ENCODE measurements at regions not wholly inside any gene's neighbourhood (a gene's known extent, or its start where the extent isn't known, plus 50 kb on each side); places are given as distances from the start of the nearest gene placed in this dataset.

DNA sequence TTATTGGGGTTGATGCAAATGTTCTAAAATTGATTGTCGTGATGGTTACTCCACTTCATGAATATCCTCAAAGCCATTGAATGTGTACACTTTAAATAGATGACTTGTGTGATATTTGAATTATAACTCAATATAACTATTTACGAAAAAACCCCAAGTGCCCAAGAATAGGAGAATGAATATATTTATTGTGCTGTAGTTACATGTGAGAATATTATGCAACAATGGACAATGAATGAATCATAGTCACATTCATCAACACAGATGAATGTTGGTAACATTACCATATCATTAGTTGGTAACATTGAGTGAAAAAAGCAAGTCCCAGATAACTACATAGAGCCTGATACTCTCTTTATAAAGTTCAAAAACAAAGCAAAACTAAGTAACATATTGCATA is 127.8 kb upstream of the UBL3 start:
- Histone ChIP-seq H2BK120ac (replicated peaks; ENCODE audit: low read depth, low read length) (no peak overlapping the region), H2BK20ac (ENCODE audit: low read length) (no peak overlapping the region), H4K5ac (ENCODE audit: insufficient read length, low read depth, low read length) (no peak overlapping the region), H3K4me3 (ENCODE audit: extremely low read depth in 1 of 4, insufficient read depth in 2 of 4, low read depth in 3 of 4, low read length in 4 of 4) (no peak overlapping the region), H4K20me1 (replicated peaks in 1 of 2; ENCODE audit: control insufficient read depth in 1 of 2, insufficient read depth in 2 of 2, low read length in 2 of 2) (no peaks in the 10 kb centered on the region), H3K9me3 (ENCODE audit: insufficient read depth in 2 of 2, low read depth in 1 of 2, low read length in 1 of 2) (peaks cover 4 to 8% of the 10 kb centered on the region in 2 experiments; a peak in 2 of 4 replicates), H3K4ac (replicated peaks; ENCODE audit: insufficient read length, low read depth, low read length) (no peak overlapping the region), H2BK12ac (ENCODE audit: low read depth, low read length) (no peak overlapping the region), H4K91ac (replicated peaks; ENCODE audit: insufficient read length, low read length) (no peak overlapping the region), H3K23ac (ENCODE audit: insufficient read length) (no peak overlapping the region), H3K27me3 (replicated peaks in 1 of 4; ENCODE audit: control insufficient read depth in 3 of 4, extremely low read depth in 1 of 4, insufficient read depth in 3 of 4, low read length in 3 of 4) (no peaks in the 10 kb centered on the region), H2AFZ (ENCODE audit: low read length) (no peak overlapping the region), H3K14ac (ENCODE audit: insufficient read length) (no peak overlapping the region), H3K27ac (ENCODE audit: low read depth, low read length) (no peak overlapping the region), H3K9ac (replicated peaks in 1 of 4; ENCODE audit: extremely low read depth in 1 of 4, low read depth in 3 of 4, low read length in 3 of 4) (no peak overlapping the region), H4K8ac (ENCODE audit: extremely low read depth, insufficient read depth, low read length) (no peak overlapping the region), H2BK5ac (ENCODE audit: low read depth, low read length) (no peak overlapping the region), H3K4me1 (replicated peaks in 1 of 4; ENCODE audit: control insufficient read depth in 3 of 4, insufficient read depth in 4 of 4, low read length in 3 of 4) (no peaks in the 10 kb centered on the region), H3K4me2 (ENCODE audit: insufficient read depth in 1 of 2, low read depth in 2 of 2, low read length in 2 of 2) (no peak overlapping the region), H2BK15ac (ENCODE audit: low read length) (no peak overlapping the region), H3K56ac (replicated peaks; ENCODE audit: insufficient read length, low read depth, low read length) (no peak overlapping the region), H2AK5ac (ENCODE audit: low read depth, low read length) (no peak overlapping the region), H3K36me3 (ENCODE audit: control insufficient read depth in 2 of 4, insufficient read depth in 4 of 4, low read length in 3 of 4) (no peaks in the 10 kb centered on the region), H3K79me2 (ENCODE audit: control insufficient read depth in 1 of 2, insufficient read depth in 2 of 2, low read length in 2 of 2) (no peaks in the 10 kb centered on the region), H3K23me2 (ENCODE audit: low read depth, low read length) (no peaks in the 10 kb centered on the region), H3K79me1 (ENCODE audit: low read depth, low read length) (no peaks in the 10 kb centered on the region), H3K18ac (ENCODE audit: extremely low read depth, low read length) (no peak overlapping the region)
- no peak for TF ChIP-seq SP2 (IDR thresholded peaks at IDR 0.05; ENCODE audit: low read length)
- no peak for TF ChIP-seq SP1 (IDR thresholded peaks at IDR 0.05; ENCODE audit: low read depth, low read length)
- no peak for TF ChIP-seq TEAD4 (IDR thresholded peaks at IDR 0.05; ENCODE audit: low read depth, low read length)
- no peak for TF ChIP-seq RXRA (IDR thresholded peaks at IDR 0.05; ENCODE audit: insufficient read depth, low read depth, low read length)
- no peak for TF ChIP-seq GTF2F1 (IDR thresholded peaks at IDR 0.05; ENCODE audit: borderline replicate concordance, low read depth, low read length)
- no peak for FAIRE-seq
- ChIA-PET POLR2A (ENCODE audit: partially characterized antibody) (no interaction called here), CTCF (ENCODE audit: partially characterized antibody) (no interaction called here)
- no peak for DNase-seq (ENCODE audit: low read depth in 1 of 2, low spot score in 2 of 2)
- whole genome bisulfite sequencing, 2 experiments (ENCODE audit: extremely low coverage in 1 of 2, insufficient coverage in 1 of 2, insufficient read length in 1 of 2, insufficient replicate concordance in 2 of 2, low coverage in 1 of 2, low lambda C conversion rate in 2 of 2, missing lambda C conversion rate in 1 of 2), result 94% methylated on average over 2 of the region's 2 CpGs; no CpG with 5 or more reads in 1 of the 2 experiments
